Gastrocnemius medialis (tissue), 4 donors: ENCODE measurements at regions not wholly inside any gene's neighbourhood (a gene's known extent, or its start where the extent isn't known, plus 50 kb on each side); places are given as distances from the start of the nearest gene placed in this dataset.

Source experiments
- POLR2A ChIP-seq, 2 donors: fragments of 450-650 bp; IDR thresholded peaks; one replicate each; pipeline ENCODE4 v1.6.1; 2017; ENCODE audit warnings: antibody characterized with exemption in 2 of 2, mild to moderate bottlenecking in 2 of 2, moderate library complexity in 2 of 2
- TF ChIP-seq, protein P1 (sequence below), 5 experiments: fragments of 450-650 bp in 3 of 5; fragments of 200-600 bp in 2 of 5; sonication (generic) in 2 of 5; IDR thresholded peaks in 4 of 5; conservative IDR thresholded peaks in 1 of 5; 1 replicate in 4 of 5; 2 replicates in 1 of 5; pipeline ENCODE4 v1.5.1; 2016 to 2019; ENCODE audit warnings: antibody characterized with exemption in 5 of 5, mild to moderate bottlenecking in 3 of 5, moderate library complexity in 3 of 5

DNA sequence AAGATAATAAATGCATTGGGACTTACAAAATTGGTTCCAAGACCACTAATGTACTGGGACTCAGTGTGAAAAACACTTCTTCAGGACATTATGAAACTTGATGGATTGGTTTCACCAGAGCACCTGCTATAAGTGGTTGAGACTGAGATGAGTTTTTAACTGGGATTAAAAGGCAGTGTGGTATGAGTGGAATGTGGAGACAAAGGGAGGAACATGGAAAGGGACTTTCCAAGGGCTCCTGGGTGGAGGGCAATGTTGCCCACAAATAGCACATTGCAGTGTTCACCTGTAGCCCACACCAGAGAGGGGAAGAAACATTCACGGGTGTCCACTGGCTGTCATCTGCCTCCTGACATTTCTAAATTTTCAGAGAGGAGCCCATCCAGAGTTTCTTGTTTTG is 253.3 kb upstream of the TANK start:
- TF ChIP-seq, protein P1, sequence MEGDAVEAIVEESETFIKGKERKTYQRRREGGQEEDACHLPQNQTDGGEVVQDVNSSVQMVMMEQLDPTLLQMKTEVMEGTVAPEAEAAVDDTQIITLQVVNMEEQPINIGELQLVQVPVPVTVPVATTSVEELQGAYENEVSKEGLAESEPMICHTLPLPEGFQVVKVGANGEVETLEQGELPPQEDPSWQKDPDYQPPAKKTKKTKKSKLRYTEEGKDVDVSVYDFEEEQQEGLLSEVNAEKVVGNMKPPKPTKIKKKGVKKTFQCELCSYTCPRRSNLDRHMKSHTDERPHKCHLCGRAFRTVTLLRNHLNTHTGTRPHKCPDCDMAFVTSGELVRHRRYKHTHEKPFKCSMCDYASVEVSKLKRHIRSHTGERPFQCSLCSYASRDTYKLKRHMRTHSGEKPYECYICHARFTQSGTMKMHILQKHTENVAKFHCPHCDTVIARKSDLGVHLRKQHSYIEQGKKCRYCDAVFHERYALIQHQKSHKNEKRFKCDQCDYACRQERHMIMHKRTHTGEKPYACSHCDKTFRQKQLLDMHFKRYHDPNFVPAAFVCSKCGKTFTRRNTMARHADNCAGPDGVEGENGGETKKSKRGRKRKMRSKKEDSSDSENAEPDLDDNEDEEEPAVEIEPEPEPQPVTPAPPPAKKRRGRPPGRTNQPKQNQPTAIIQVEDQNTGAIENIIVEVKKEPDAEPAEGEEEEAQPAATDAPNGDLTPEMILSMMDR (IDR thresholded peaks at IDR 0.05 in 4 of 5, conservative IDR thresholded peaks at IDR 0.05 in 1 of 5): no peak
- TF ChIP-seq POLR2A (IDR thresholded peaks at IDR 0.05): no peak
